ENCODE measurements at regions not wholly inside any gene's neighbourhood (a gene's known extent, or its start where the extent isn't known, plus 50 kb on each side); places are given as distances from the start of the nearest gene placed in this dataset.
A peak's percentile ranks its signal among the peaks of the same experiment; 100 is the strongest.

DNA sequence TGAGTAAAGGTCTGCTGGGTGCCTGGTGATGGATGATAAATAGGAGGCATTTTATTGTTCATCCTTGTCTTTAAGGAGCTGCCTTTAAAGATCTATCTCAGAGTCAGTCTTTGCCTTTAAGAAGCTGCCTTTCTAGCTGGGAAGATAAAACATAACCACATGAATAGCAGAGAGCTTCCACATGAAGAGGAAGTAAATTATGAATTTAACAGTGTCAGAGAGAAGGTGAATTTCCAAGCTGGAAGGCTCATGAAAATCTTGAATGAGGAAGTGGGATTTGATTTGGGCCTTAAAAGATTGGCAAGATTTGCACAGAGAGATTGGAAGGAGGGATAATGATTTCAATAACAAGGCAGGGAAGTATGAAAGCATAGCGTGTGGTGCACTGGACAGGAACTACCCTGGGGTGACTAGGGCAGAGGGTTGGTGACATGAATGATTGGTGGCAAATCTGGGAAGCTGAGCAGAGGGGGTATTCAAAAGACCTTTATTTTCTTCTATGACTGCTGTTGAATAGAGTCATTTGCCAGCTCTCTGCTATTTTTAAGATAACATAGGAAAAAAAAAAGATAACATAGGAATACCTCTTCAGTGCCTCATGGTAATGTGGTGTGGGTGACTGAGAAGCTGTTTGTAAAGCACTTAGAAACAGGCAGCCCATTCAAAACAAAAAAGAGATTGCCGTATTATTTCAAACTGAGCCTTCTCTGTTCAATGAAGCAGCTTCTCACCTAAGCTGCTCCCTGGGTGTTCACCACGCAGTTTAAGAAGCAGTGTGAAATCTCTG is 591.6 kb downstream of the PKHD1 start:
- no peak for DNase-seq

DNA sequence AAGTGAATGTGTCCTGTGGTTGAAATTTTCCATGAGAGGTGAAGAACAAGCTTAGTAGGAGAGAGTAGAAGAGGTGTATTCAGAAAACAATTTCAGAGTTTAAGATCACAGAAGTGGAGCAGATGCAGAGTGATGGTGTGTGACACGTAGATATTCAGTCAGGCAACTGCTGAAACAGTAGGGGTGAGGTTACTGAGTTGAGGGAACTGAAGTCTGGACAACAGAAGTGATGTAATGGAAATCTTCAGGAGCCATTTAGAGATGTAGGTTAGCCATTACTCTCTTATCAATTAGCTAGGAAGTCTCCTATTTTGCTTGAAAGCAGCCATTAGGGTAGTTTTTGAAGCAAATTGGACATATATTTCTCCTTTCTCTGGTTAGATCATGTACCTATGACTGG is 584.4 kb downstream of the PKHD1 start:
- DNase-seq: no peak

DNA sequence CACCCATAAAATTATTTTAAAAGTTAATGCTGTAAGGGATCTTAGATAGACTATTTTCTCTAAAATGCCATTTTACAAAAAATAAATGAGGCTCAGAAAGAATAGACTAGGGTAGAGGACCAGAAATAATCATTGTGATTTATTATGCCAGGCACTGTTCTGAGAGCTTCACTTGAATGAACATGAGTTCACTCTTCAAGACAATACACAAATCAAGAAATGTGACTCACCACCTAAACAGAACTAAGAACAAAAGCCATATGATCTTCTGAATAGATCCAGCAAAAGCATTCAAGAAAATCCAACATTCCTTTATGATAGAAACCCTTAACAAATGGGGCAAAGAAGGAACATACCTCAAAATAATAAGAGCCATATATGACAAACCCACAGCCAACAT is 582.0 kb downstream of the PKHD1 start:
- DNase-seq: no peak

DNA sequence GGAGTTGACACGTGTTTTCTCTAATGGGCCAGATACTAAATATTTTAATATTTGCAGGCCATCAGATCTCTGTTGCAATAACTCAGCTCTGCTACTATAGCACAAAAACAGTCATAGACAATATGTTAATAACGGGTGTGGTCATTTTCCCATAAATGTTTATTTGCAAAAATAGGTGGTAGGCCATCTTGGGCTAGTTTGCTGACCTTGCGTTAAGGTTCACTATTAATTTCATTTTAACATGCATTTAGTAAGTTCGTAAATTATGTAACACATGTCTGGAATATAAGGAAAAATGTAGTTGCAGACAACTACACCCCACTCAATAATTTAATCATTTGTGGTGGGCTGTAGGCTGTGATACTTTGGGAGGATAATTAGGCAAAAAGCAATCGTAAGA is 577.8 kb downstream of the PKHD1 start:
- DNase-seq: no peak

DNA sequence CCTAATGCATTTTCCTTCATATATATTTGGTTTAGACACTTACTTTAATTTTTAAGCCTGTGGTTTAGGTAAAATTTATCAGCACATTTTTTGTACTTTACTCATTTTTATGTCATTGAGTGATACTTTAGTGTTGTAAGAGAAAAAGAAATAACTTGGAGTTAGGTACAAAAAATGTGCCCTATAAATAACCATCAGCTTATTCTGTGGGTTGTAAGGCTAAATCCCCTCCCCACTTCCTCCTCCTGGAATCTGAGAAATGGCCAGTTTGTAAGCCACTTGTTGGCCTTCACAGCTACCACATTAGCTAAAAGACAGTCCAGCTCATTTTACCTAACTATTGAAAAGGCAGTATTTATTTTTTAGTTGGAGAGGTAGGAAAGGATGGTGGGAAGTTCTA is 576.3 kb downstream of the PKHD1 start:
- no peak for DNase-seq

DNA sequence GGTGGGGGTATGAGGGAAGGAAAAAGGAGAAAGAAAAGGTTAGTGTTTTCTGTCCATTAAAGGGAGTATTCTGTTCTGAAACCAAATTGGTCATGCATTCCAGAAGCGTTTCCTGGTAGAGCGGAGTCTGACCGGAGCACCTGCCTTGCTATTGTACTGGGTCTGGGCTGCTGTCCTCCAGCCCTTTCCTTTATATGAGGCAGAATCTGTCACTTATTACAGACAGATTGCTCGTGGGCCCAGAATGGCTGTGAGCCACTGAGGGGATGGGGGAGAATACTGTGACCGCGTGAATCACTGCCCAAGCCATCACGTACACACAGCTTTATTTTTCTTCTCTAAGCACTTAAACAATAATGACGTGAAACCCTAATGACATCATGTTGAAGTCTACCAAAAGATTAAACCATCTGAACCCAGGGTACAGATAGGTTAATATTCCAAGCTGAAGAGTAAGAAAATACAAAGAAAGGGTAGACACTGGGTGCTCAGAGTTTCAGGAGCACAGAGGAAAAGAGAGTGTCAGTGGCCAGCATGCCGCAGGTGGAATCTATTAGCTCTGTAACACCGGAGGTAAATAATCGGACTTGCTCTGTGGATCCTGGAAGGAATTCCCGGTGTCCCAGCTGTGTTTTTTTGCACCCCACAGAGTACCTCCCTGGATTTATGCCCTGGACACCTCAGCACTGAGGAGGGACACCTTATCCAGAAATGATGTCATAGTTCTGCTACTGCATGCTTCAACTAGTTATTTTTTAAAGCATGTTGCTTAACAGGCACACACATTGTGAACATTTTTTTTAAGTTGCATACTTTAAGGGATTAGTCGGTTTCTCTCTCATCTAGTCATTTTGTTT is 573.3 kb downstream of the PKHD1 start:
- no peak for DNase-seq

DNA sequence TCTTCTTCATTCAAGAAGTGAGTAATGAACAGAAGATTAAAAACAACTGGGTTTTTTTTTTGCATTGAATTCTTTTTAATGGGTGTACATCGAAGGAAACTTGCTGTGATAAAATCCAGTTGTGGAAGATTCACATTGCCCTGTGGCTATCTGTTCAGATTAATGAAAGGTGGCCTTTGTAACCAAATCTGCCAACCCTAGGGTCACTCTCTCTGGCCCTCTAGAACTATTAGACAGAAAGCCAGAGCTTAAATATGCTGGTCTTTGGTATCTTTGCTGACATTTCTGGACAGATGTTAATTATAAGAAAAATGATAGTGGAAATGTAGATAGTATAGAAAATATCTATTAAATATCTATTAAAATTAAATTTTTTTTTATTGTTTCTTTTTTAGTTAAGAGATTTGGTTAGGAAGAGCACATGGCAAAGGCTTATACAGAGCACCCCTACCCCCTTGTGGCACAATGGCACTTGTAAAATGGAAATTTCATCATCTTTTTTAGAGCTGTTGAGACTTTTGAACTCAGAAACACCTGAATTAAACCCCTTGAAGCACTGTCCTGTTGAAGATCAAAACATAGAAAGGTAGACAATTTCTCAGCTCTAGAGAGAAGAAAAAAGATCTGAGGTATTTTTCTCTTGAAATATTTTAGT is 572.5 kb downstream of the PKHD1 start:
- DNase-seq: no peak

DNA sequence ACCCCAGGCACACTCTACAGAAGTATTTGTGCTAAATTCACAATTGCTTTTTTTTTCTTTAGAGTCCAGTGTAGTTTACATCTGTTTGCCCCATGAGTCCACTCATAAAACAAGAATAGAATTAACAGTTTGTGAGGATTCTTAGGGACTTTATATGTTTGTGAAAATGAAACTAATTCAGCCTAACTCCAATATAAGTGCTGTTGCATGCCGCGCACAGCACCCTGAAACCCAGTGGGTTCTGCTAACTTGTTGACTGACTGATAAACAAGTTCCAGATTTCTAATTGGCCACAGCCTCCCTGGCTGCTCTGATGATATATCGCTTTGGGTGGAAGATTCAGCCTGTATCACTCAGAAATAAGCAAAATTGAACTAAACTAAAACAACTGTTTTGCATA is 561.4 kb downstream of the PKHD1 start:
- DNase-seq: no peak

DNA sequence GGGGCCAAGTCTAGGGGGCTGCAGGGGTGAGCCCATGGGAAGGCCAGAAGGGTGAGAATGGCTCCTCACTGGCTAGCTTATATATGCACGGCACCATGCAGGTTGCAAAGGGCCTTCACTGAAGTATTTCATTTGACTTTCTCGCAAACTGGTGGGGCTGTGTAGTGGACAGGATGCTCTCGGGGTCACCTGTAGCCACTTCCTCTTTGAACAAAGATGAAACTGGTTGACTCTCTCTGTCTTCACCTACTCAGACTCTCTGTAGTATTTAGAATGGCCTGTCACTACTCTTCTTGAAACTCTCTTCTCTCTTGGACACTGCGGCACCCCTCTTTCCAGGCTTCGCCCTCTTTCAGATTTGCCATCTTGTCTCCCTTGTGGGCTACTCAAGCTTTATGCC is 560.5 kb downstream of the PKHD1 start:
- no peak for DNase-seq

DNA sequence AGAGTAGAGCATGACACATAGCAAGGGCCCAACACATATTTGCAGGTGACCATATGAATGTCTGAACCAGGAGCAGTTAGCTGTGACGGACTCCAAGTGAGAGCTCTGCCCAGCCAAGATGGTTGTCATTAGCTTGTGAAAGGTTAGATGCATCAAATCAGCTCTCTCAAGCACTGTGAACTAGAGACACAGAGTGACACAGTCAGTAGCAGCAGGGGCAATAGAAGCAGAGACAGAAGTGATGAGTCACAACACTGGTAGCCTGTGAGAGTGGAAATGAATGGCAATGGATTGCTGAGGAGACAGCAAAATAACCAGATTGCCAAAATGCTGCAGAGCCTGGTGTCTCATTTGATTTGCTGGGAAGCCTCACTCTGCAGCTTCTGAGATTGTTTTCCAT is 558.9 kb downstream of the PKHD1 start:
- DNase-seq: no peak

DNA sequence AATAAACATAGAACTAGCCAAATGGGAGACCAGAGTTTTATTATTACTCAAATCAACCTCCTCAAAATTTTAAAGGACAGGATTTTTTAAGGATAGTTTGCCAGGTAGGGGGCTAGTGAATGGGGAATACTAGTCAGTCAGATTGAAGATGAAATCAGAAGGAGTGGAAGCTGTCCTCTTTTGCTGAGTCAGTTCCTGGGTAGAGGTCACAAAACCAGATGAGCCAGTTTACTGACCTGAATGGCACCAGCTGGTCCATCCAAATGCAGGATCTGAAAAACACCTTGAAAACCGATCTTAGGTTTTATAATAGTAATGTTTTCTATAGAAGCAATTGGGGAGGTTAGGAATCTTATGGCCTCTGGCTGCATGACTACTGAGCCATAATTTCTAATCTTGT is 558.2 kb downstream of the PKHD1 start:
- DNase-seq: no peak

DNA sequence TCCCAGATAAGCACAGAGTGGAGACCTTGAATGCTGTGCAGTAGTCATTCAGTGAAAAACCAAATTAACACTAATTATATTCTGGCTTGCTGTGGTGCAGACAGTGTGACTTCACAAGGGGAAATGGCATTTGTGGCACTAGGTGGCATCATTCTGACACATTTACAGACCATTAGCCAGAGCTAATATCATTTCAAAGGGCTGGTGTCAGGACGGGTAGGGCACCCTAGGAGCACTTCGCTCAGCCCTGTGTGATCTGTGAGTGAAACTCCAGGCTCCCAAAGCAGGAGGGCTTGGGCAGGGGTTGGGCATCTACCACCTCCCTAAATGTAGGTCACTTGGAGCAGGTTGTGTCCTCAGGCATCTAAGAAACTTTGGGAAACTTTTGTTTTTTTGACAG is 555.8 kb downstream of the PKHD1 start:
- DNase-seq: no peak

DNA sequence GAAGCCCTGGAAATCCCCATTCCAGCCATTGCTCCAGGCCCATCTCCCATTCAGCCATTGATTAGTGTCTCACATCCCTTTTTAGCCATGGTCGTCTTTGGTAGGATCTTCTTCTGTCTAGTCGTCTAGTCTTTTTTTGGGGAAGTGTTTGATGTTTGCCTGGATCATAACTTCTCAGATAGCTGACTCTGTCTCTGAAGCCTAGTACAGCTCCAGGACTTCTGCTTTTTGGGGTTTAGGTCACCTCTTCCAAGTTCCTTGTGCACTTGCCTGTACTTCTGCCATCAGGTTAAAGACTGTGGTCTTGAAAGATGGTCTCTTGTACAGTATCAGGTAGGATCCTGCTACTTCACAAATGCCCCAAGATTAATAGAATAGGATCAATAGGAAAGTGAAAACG is 553.5 kb downstream of the PKHD1 start:
- no peak for DNase-seq

DNA sequence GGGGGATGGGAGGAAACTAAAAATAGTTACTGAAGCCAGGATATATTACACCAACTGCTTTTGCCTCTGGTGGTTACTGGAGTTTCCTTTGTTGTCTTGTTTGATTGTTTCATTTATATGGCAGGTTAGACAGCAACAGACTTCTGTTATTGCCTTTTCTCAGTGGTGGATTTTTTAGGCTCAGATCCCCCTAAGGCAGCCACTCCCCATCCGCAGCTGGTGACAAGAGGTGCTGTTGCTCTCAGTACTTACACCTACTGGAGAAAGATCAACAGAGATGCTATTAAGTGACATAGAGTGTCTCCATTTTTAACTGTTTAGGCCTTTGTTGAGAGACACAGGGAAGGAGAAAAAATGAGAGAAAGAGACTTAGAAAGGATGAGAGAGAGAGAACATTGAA is 552.1 kb downstream of the PKHD1 start:
- no peak for DNase-seq

DNA sequence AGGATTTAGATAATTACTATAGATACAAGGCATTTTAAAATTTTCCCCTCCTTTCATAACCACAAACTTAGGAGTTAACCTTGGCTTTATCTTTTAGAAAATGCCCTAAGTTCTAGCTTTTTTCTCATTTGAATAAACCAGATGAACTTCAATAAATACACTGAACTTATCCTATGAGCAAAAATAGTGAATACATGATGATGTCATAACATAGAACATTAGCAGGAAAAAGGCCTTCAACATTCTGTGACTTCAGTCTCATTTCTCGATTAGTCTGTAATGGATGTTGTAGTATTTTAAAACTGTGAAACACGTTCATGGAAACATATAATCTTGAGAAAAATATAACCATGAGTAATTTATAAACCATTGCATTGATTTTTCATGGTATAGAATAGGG is 550.7 kb downstream of the PKHD1 start:
- no peak for DNase-seq

DNA sequence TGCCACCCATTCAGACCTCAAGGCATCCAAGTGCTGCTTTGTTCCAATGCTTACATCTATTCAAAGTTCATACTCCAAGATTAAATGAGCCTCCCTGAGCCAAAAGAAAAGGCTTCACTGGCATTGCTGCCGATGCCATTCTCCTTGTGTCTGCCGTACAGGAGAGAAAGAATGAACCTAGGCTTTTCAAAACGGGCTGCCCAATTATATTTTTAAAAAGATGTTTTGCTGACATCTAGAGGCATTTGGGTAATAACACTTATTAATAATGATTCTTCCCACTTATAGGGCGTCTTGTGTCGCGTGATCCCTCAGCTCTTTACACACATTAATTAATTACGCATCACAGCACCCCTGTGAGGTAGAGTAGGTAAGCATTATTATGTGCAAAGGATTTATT is 545.6 kb downstream of the PKHD1 start:
- DNase-seq: peak; percentile 2

DNA sequence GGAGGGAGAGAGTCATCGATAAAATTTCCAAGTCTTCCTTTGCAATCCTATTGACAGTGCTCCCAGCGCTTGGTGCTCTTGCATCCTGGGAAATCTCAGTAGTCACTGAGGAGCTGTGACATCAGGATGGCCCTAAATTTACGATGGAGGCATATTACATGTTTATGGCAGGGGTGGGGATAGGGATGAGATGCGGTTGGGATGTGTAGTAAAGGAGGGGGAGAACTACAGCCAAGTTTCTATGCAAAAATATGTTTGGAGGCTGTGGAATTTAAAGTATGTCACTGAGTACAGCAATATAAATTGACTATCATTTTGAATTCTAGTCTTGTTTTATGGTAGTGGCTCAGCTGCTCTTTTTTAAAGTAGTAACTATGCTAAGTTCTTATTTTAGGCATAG is 544.9 kb downstream of the PKHD1 start:
- no peak for DNase-seq

DNA sequence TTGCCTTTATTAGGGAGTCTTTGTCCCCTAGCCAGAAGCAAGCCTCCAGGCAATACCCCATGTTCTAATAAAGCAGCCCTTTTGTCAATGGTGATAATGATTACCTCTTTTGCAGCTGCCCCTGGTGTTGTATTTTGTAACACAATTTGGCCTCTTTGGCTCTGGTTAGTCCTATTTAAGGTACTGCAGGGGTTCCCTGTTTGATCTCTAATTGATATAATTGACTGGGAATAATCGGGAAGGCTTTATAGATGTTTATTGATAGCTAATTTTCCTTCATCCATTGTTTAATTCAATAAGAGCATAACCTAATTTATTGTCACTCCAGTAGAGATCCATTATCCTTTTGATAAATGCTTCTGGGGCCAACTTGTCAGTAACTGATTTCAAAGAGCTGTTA is 537.2 kb downstream of the PKHD1 start:
- DNase-seq: no peak

DNA sequence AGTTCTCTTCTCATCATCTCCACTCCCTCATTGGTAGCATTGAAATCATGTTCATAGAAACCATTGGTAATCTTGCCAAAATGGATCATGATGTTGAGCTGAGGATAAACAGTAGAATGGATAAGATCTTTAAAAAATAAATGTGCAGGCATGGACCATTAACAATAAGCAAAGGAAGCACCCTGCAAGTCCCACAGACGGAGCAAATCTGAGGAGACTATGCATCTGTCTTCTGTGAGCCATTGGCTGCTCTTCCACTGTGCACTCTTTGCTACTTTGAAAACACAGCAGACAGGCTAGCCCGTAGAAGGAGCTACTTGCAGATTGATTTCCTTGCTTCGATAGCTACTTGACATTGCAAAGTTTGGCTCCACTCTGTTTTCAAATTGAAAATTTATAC is 535.0 kb downstream of the PKHD1 start:
- no peak for DNase-seq

DNA sequence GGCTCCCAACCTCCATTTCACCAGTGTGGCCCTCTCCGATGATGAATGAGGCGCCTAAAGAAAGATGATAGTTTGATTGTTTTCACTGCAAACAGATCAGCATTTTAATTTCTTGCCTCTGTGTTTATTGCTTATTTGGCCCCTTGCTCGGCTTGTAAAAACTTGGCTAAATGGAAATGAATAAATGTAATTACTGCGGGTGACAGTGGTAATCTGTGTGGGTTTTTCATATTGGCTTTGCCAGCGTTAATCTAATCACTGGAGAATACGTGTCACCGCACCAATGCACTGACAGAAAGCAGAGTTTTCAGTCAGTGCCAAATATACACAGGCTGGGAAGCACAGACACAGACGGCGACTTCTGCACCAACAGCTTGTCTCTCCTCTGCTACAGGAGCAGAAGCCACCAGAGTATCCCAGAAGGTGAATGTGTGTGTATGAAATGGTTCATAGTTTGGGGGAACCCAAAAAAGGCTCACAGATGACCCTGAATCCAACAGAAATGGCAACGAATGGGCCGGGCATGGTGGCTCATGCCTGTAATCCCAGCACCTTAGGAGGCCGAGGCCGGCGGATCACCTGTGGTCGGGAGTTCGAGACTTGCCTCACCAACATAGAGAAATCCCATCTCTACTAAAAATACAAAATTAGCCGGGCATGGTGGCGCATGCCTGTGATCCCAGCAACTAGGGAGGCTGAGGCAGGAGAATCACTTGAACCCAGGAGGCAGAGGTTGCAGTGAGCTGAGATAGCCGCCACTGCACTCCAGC is 534.0 kb downstream of the PKHD1 start:
- no peak for DNase-seq

DNA sequence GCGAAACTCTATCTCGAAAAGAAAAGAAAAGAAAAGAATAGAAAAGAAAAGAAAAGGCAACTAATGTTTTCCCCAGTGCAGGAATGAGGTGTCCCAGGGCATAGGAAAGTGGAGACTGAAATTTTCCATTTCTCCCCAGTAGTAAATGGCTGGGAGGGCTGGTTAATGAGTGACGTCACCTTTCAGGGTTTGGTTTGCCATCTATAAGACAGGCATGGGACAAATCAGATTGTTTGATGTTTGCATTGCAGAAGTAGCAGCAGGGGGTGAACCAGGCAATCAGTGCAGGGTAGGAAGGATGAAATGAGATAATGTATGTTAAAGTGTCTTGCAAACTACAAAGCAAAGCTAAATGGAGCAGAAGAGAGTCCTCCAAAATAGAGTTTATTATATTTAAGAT is 533.4 kb downstream of the PKHD1 start:
- DNase-seq: no peak

DNA sequence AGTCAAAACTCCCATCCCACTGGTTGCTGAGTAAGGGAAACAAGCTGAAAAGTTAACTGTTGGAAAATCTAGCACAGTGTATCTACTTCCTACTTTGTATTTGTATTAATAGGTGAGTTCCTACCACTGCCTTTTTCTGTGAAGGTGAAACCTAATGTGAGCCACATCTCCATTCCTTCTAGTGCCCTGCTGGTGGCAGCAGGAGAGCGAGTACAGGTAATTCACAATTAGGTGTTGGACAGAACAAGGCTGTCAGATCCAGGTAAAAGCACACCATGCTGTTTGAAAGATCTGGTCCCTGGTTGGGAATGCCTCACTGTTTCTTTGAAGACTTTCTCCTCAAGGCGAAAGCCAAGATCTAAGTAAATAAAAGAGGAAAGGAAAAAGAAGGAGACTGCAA is 528.4 kb downstream of the PKHD1 start:
- no peak for DNase-seq

DNA sequence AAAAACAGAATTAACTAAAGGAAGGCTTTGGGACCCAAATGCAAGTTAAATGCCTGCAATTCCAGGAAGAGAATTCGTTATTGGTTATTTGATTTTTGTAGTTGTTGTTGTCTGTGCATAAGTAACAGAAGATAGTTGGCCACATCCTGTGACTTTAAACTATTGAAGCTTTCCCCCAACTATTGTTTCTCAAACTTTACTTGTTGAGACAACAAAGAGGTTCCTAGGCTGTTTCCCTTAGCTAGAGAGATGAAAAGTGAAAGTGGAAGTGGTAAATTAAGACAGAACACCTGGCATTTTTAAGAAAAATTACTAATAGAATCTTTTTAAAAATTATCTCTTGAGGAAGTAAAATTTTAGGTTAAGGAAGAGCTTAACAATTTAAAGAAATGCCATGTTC is 525.2 kb downstream of the PKHD1 start:
- no peak for DNase-seq

All from NCI-H187 treated with DMSO at 0.1 percent for 48 hours (cell line).